HAP-1 (cell line): ENCODE measurements at regions not wholly inside any gene's neighbourhood (a gene's known extent, or its start where the extent isn't known, plus 50 kb on each side); places are given as distances from the start of the nearest gene placed in this dataset.

Experiments used
- DNase-seq, 2 experiments: peaks; one replicate each; pipeline ENCODE4 v3.0.0-alpha.2; 2016 to 2020; ENCODE audit warnings: low spot score in 2 of 2
- H3K27me3 ChIP-seq: fragments of 250-450 bp; sonication (Bioruptor Pico); 2 replicates; pipeline ENCODE4 v1.5.1; 2020; ENCODE audit warnings: low read depth, mild to moderate bottlenecking, moderate library complexity
- H3K36me3 ChIP-seq: fragments of 250-450 bp; sonication (Bioruptor Pico); replicated peaks from 2 replicates; pipeline ENCODE4 v1.5.1; 2020; ENCODE audit warnings: mild to moderate bottlenecking
- H3K4me1 ChIP-seq: fragments of 250-450 bp; sonication (Bioruptor Pico); 2 replicates; pipeline ENCODE4 v1.5.1; 2020; ENCODE audit warnings: mild to moderate bottlenecking
- H3K4me3 ChIP-seq: fragments of 250-450 bp; sonication (Bioruptor Pico); 2 replicates; pipeline ENCODE4 v1.5.1; 2020; ENCODE audit warnings: mild to moderate bottlenecking, moderate library complexity
- H3K9me3 ChIP-seq: fragments of 250-450 bp; sonication (Bioruptor Pico); 2 replicates; pipeline ENCODE4 v1.5.1; 2020; ENCODE audit warnings: mild to moderate bottlenecking, moderate library complexity
- in situ Hi-C: fragments of 300-500 bp; cut with MboI; formaldehyde crosslinking; loops from 3 replicates; pipeline ENCODE4 v1.14.3; 2020; ENCODE audit warnings: low sequenced_read_pairs, inconsistent platforms, mixed read lengths

DNA sequence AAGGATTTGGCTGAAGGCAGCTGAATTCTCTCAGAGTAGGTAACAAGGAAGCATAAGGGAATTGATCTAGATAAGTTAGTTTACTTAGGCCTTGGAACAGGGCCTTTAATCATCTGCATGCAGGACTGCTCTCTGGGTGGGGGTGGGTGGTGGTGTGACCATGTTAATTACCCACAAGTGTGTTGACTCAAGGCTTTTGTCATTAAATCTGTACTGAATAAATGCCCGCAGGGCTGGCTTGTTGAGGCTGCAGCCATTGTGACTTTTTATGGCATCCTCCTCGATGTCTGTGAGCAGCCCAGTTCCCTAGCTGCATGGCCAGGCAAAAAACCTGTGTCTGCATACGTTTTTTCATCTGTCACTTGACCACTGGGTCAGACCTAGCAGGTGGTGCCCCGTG is 63.5 kb upstream of the ASCC3 start:
- in situ Hi-C loops = no loop called here
- Histone ChIP-seq H3K36me3 (no peaks in the 10 kb centered on the region), H3K27me3 (no peaks in the 10 kb centered on the region; the same call in 1 of the 2 replicates), H3K9me3 (peaks cover 8% of the 10 kb centered on the region; the same call in 1 of the 2 replicates), H3K4me1 (peaks cover 26% of the 10 kb centered on the region), H3K4me3 (no peak overlapping the region)
- DNase-seq = peak; percentile 89 to 93

DNA sequence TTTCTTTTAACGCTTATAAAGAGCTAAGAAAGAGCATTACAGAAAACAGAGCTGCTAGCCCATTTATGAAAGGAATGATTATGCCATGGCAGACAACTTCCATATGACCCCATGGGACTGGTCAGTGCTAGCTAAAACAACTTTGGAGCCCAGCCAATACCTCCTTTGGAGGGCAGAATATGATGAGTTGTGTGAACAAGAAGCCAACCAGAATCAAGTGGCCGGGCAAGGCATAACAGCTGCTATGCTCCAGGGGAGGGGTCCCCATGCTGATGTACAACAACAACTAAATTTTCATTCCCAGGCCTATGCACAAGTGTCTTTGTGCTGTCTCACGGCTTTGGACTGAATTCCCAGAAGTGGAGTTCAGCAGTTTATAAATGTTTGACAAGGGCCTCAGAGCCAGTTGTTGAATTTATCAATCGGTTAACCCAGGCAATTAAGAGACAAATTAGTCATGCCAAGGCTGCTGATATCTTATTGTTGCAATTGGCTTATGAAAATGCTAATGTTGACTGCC is 65.0 kb upstream of the ASCC3 start:
- peaks cover 26% of the 10 kb centered on the region for H3K4me1 ChIP-seq
- in situ Hi-C loops = no loop called here

DNA sequence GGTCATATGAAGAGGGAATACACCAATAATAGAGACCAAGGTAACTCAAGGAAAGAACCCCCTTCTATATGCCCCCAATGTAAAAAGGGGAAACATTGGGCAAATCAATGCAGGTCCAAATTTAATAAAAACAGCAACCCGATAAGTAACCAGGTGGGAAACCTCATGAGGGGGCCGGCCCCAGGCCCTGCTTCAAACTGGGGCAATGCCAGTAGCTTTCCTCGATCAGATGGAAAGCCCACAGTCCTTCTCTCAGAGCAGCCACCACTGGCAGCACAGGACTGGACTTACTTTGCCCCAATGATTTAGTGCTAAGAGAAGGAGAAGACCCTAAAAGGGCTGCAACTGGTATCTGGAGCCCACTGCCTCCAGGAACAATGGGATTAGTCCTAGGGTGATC is 65.6 kb upstream of the ASCC3 start:
- H3K4me3 ChIP-seq = no peak overlapping the region
- H3K9me3 ChIP-seq = peaks cover 8% of the 10 kb centered on the region; the same call in 1 of the 2 replicates
- DNase-seq = no peak
- peaks cover 26% of the 10 kb centered on the region for H3K4me1 ChIP-seq
- in situ Hi-C loops = no loop called here
- no peaks in the 10 kb centered on the region for H3K36me3 ChIP-seq
- H3K27me3 ChIP-seq = no peaks in the 10 kb centered on the region; the same call in 1 of the 2 replicates

More for the DNA sequence above, 65.0 kb upstream of the ASCC3 start:
- no peak overlapping the region for H3K4me3 ChIP-seq
- H3K36me3 ChIP-seq = no peaks in the 10 kb centered on the region
- no peaks in the 10 kb centered on the region; the same call in 1 of the 2 replicates for H3K27me3 ChIP-seq
- peaks cover 8% of the 10 kb centered on the region; the same call in 1 of the 2 replicates for H3K9me3 ChIP-seq
- no peak for DNase-seq

DNA sequence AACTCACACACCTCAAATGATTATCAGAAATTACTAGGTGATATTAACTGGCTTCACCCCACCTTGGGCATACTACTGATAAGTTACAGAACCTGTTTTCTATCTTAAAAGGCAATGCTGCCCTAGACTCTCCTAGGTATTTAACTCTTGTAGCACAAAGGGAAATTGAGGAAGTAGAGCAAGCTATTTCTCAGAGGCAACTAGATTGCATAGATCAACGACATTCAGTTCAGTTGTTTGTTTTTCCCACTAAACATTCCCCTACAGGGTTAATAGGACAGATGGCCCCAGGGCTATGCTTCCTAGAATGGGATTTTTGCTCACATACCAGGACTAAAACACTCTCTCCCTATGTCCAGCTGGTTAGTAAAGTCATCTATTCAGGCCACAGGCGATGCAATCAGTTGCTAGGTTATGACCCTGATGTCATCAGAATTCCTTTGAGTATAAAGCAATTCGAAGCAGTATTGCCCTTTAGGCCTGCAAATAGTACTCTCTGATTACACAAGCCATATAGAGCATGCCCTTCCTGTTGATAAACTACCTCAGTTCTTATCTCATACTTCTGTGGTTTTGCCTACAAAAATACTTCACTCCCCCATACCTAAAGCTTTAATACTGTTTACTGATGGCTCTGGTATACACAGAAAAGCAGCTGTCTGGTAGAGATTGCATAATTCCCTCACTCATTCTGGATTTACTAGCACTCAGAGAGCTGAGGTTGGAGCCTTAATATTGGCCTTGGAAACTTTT is 67.4 kb upstream of the ASCC3 start:
- Histone ChIP-seq H3K27me3 (no peaks in the 10 kb centered on the region; the same call in 1 of the 2 replicates), H3K9me3 (peaks cover 8% of the 10 kb centered on the region; the same call in 1 of the 2 replicates), H3K4me1 (peaks cover 24% of the 10 kb centered on the region), H3K4me3 (no peak overlapping the region), H3K36me3 (no peaks in the 10 kb centered on the region)
- peak in 1 of 2 experiments; percentile 14 for DNase-seq
- in situ Hi-C loops = no loop called here

DNA sequence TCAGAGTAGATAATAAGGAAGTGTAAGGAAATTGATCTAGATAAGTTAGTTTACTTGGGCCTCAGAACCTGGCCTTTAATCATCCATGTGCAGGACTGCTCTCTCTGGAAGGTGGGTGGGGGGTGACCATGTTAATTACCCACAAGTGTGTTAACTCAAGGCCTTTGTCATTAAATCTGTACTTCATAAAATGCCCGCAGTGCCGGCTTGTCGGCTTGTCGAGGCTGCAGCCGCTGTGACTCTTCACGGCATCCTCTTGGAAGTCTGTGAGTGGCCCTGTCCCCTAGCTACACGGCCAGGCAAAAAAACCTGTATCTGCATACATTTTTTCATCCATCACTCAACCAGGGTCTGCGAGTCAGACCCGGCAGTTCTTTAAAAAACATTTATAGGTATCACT is 70.9 kb upstream of the ASCC3 start:
- H3K4me3 ChIP-seq = no peak overlapping the region
- H3K9me3 ChIP-seq = peaks cover 8% of the 10 kb centered on the region; the same call in 1 of the 2 replicates
- no peaks in the 10 kb centered on the region for H3K36me3 ChIP-seq
- peaks cover 8% of the 10 kb centered on the region; the same call in 1 of the 2 replicates for H3K4me1 ChIP-seq
- in situ Hi-C loops = no loop called here
- no peak for DNase-seq
- H3K27me3 ChIP-seq = 0 out of 2 replicates have a peak, but pooled peaks cover 3% of the 10 kb centered on the region

DNA sequence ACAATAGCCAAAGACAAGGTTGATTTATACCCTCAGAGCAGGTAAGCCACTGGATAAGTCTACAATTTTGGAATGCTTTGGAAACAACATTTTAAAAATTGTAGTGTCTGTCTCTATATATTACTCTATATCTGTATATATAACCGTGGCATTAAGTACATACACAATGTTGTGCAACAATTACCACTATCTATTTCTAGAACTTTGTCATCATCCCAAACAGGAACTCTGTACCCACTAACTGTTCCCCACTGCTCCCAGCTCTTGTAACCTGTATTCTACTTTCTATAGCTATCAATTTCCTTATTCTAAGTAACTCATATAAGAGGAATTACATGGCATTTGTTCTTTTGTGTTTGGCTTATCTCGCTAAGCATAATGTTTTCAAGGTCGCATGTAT is 78.2 kb upstream of the ASCC3 start:
- no peak overlapping the region for H3K4me3 ChIP-seq
- H3K9me3 ChIP-seq = no peaks in the 10 kb centered on the region
- DNase-seq = no peak
- no peaks in the 10 kb centered on the region for H3K36me3 ChIP-seq
- peaks cover 6% of the 10 kb centered on the region; the same call in 1 of the 2 replicates for H3K4me1 ChIP-seq
- no peaks in the 10 kb centered on the region; the same call in 1 of the 2 replicates for H3K27me3 ChIP-seq
- in situ Hi-C loops = no loop called here

DNA sequence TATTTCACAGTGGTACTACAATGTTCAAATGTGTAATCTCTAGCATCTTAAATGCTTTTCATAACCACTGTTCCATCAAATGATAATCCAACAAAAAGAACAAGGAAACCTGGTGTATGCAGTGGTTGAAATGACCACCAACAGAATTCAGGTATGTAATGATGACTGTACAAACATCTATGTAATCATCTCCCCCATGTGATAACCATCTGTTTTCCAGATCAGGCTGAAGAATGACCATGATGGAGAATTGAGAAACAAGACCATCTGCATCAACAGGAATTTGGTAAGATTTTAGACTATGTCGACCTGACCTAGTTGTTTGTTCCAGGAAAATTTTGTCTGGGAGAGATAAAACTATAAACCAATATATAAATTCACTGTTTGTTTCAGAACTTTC is 81.3 kb upstream of the ASCC3 start:
- no peaks in the 10 kb centered on the region for H3K36me3 ChIP-seq
- in situ Hi-C loops = no loop called here
- no peaks in the 10 kb centered on the region for H3K9me3 ChIP-seq
- no peaks in the 10 kb centered on the region; the same call in 1 of the 2 replicates for H3K27me3 ChIP-seq
- 0 out of 2 replicates have a peak, but pooled peaks cover 6% of the 10 kb centered on the region for H3K4me1 ChIP-seq
- no peak for DNase-seq
- H3K4me3 ChIP-seq = no peak overlapping the region

DNA sequence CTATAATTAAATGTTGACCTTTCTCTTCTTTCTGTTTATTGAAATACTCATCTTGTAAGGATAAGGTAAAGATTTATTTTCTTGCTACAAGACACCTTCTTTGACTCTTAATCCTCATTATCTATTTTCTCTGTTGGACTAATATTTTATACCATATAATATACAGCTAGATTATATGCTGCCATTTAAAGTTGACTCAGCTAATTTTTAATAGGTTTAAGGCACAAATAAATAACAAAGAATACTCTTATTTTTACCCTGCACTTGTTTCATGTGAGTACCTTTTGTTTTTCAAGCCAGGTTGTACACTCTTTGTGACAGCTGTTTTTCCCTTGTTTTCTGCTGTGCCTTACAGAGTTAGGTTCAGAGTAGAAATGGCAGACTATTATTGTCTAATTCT is 83.9 kb upstream of the ASCC3 start:
- no peaks in the 10 kb centered on the region for H3K36me3 ChIP-seq
- no peak for DNase-seq
- H3K27me3 ChIP-seq = no peaks in the 10 kb centered on the region; the same call in 1 of the 2 replicates
- in situ Hi-C loops = no loop called here
- no peaks in the 10 kb centered on the region for H3K9me3 ChIP-seq
- H3K4me1 ChIP-seq = no peaks in the 10 kb centered on the region
- no peak overlapping the region for H3K4me3 ChIP-seq

DNA sequence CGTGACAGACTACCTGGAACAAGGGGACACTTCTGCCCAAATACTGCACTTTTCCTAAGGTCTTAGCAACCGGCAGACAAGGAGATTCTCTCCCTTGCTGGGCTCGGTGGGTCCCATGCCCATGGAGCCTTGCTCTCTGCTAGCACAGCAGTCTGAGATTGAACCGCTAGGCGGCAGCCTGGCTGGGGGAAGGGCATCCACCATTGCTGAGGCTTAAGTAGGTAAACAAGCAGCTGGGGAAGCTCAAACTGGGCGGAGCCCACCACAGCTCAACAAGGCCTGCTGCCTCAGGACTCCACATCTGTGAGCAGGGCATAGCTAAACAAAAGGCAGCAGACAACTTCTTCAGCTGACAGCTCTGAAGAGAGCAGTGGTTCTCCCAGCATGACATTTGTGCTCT is 87.8 kb upstream of the ASCC3 start:
- no peaks in the 10 kb centered on the region for H3K27me3 ChIP-seq
- in situ Hi-C loops = no loop called here
- no peaks in the 10 kb centered on the region for H3K4me1 ChIP-seq

DNA sequence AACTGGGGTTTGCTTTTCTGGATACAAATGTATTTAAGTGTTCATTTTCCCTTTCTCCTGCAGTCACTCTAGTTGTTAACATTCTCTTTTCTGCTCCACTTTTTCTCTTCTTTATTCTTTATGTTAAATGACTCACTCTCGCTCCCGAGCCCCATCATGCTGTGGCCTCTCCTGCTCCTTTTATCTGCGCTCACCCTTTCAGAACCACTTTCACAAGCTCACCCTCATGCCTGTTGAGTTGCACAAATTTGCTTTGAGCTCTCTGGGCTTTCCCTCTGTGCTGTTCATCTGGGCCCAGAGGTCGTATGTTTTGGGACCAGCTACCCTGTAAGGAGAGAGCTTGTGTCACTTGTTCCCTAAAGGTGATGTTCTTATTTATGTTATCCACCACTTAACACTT is 98.1 kb upstream of the ASCC3 start:
- no peaks in the 10 kb centered on the region for H3K9me3 ChIP-seq
- DNase-seq = no peak
- no peak overlapping the region for H3K4me3 ChIP-seq
- H3K4me1 ChIP-seq = no peaks in the 10 kb centered on the region
- in situ Hi-C loops = no loop called here
- no peaks in the 10 kb centered on the region; the same call in 1 of the 2 replicates for H3K36me3 ChIP-seq
- H3K27me3 ChIP-seq = no peaks in the 10 kb centered on the region

More for the DNA sequence above, 87.8 kb upstream of the ASCC3 start:
- H3K9me3 ChIP-seq = no peaks in the 10 kb centered on the region
- no peak for DNase-seq
- H3K4me3 ChIP-seq = no peak overlapping the region
- H3K36me3 ChIP-seq = no peaks in the 10 kb centered on the region

DNA sequence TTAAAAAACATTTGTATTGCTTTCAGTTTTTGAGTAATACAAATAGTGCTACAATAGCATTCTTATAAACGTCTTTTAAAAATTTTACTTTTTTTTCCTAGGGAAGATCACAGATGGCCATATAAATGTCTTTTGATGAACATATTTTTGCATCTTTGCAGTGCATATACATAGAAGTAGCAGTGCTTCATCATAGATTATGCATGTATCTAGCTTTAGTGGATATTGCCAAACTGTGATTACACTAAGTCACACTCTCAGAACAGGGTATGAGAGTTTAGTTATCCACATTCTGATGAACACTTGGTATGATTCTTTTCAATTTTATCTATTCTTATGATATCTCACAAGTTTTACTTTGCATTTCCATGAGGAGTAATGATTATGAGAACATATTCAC is 99.8 kb upstream of the ASCC3 start:
- in situ Hi-C loops = no loop called here
- Histone ChIP-seq H3K4me3 (no peak overlapping the region), H3K4me1 (no peaks in the 10 kb centered on the region)

DNA sequence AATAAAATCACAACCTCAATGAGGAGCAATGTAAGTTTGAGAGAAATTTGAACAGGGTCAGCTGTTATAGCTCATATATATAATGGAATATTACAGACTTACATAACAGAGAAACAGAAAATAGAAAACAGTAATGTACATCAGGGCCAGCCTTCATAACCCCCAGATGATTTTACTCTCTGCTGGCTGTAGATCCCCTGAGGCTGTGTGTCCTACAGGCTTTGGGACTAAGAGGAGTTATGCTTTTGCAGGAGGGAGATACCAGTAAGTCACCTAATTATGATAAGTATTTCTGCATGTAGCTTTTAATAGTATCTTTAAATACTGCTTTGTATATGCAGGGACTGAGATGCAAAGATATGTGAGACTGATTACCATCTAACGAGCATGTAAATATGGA is 105.8 kb upstream of the ASCC3 start:
- DNase-seq = peak; percentile 28 to 39
- Histone ChIP-seq H3K4me1 (peaks cover 24% of the 10 kb centered on the region), H3K27me3 (no peaks in the 10 kb centered on the region), H3K4me3 (no peak overlapping the region), H3K36me3 (no peaks in the 10 kb centered on the region), H3K9me3 (no peaks in the 10 kb centered on the region)
- in situ Hi-C loops = no loop called here

More for the DNA sequence above, 99.8 kb upstream of the ASCC3 start:
- DNase-seq = no peak
- no peaks in the 10 kb centered on the region for H3K27me3 ChIP-seq
- no peaks in the 10 kb centered on the region for H3K36me3 ChIP-seq
- no peaks in the 10 kb centered on the region for H3K9me3 ChIP-seq

DNA sequence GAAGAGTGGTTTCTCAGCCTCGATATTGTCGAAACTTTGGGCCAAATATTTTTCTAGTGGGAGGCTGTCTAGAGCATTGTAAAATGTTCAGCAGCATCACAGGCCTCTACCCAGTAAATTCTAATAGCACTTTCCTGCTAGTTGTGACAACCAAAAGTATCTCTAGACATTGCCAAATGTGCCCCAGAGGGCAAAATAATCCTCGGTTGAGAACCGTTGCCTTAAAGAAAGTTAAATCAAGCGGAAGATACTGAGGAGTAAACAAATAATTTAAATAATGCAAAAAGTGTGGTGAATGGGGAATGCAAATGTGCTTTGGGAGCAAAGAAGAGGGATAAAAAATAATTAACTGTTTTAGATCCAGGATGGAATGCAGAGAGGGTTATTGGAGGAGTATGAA is 106.4 kb upstream of the ASCC3 start:
- peaks cover 24% of the 10 kb centered on the region for H3K4me1 ChIP-seq
- H3K36me3 ChIP-seq = no peaks in the 10 kb centered on the region
- H3K9me3 ChIP-seq = no peaks in the 10 kb centered on the region
- peak; percentile 10 to 21 for DNase-seq
- H3K4me3 ChIP-seq = no peak overlapping the region
- no peaks in the 10 kb centered on the region for H3K27me3 ChIP-seq
- in situ Hi-C loops = no loop called here

DNA sequence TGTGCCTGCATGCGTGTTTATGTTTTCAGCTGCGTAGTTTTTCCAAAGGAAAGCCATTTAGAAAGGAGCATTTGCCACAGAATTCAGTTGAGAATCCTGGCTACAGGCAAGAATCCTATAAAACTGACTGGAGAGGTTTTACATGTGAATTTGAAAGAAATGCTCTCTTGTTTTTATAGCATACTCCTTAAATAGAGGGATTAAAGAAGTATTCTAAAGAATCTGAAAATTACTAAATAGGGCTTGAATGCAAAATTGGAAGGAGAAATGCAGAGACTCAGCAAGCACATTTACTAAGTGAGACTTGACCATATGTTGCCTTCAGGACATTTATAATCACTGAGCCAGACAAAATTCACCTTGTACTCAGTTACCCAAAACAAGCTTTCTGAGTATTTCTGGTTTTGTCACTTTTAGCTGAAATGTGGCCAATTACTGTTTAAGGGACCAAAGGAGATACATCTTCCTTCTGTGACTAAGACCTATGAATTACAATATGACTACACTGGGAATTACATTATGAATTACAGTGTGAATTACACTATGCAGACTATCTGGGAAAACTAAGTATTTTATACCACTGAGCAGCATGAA is 107.4 kb upstream of the ASCC3 start:
- no peaks in the 10 kb centered on the region; the same call in 1 of the 2 replicates for H3K9me3 ChIP-seq
- DNase-seq = peak; percentile 39 to 98
- H3K4me3 ChIP-seq = no peak overlapping the region
- in situ Hi-C loops = no loop called here
- peaks cover 24% of the 10 kb centered on the region for H3K4me1 ChIP-seq
- H3K36me3 ChIP-seq = no peaks in the 10 kb centered on the region
- H3K27me3 ChIP-seq = no peaks in the 10 kb centered on the region
